ENCODE measurements at regions not wholly inside any gene's neighbourhood (a gene's known extent, or its start where the extent isn't known, plus 50 kb on each side); places are given as distances from the start of the nearest gene placed in this dataset.

DNA sequence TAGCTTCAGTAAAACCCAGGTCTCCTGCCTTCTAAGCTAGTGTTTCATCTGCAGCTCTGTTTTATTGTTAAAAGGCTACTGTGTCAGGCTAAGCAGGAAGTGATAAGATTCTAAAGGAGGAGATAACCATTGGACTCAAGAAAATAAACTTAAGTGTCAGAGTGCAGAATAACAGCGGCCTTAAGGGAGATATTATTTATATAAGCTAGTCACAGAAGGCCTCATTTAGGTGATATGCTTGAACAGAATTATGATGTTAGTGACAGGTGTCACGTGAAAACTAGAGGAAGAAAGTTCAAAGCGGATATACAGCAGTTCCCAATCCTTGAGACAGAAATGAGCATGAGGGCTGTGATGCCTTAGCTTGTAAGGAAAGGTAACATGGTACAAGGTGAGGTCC is 373.4 kb downstream of the FOXG1 start:
- intact Hi-C loops (cut with micrococcal nuclease) = no loop called here
- ChIA-PET CTCF (no interaction called here), POLR2A (no interaction called here)
- Histone ChIP-seq H3K9ac (ENCODE audit: low read length) (no peak overlapping the region), H3K9me3 (ENCODE audit: control extremely low read depth in 1 of 3, control insufficient read depth in 2 of 3, insufficient read depth in 1 of 3, low read length in 2 of 3) (no peaks in the 10 kb centered on the region), H3K4me3 (ENCODE audit: control extremely low read depth in 1 of 5, extremely low read depth in 1 of 5, insufficient read depth in 1 of 5, low read depth in 2 of 5, low read length in 4 of 5) (no peak overlapping the region), H3K4me1 (ENCODE audit: control insufficient read depth in 2 of 2, insufficient read depth in 2 of 2, low read length in 2 of 2) (no peaks in the 10 kb centered on the region), H3K27me3 (replicated peaks in 1 of 4; ENCODE audit: control extremely low read depth in 1 of 4, control insufficient read depth in 3 of 4, insufficient read depth in 4 of 4, low read length in 3 of 4) (no peaks in the 10 kb centered on the region), H3K4me2 (replicated peaks; ENCODE audit: low read depth, low read length, poor library complexity, severe bottlenecking) (no peak overlapping the region), H3K79me2 (ENCODE audit: control insufficient read depth, insufficient read depth, low read length) (no peaks in the 10 kb centered on the region), H3K27ac (ENCODE audit: low read length in 2 of 2) (no peak overlapping the region), H4K20me1 (ENCODE audit: control insufficient read depth, insufficient read depth, low read length, poor library complexity, severe bottlenecking) (no peaks in the 10 kb centered on the region), H3K36me3 (replicated peaks in 1 of 2; ENCODE audit: control extremely low read depth in 1 of 2, control insufficient read depth in 1 of 2, extremely low read depth in 1 of 2, insufficient read depth in 2 of 2, low read length in 1 of 2) (no peaks in the 10 kb centered on the region), H2AFZ (ENCODE audit: insufficient read depth, low read depth, low read length, poor library complexity, severe bottlenecking) (no peak overlapping the region)
- H3K4me3 Mint-ChIP-seq = no peak overlapping the region
- DNase-seq (no peak), ATAC-seq (ENCODE audit: low read depth) (no peak)
- no peak overlapping the region for H3K27ac Mint-ChIP-seq
- no peaks in the 10 kb centered on the region for H3K9me3 Mint-ChIP-seq (ENCODE audit: insufficient read depth)
- H3K4me1 Mint-ChIP-seq = no peaks in the 10 kb centered on the region
- TF ChIP-seq, protein P1, sequence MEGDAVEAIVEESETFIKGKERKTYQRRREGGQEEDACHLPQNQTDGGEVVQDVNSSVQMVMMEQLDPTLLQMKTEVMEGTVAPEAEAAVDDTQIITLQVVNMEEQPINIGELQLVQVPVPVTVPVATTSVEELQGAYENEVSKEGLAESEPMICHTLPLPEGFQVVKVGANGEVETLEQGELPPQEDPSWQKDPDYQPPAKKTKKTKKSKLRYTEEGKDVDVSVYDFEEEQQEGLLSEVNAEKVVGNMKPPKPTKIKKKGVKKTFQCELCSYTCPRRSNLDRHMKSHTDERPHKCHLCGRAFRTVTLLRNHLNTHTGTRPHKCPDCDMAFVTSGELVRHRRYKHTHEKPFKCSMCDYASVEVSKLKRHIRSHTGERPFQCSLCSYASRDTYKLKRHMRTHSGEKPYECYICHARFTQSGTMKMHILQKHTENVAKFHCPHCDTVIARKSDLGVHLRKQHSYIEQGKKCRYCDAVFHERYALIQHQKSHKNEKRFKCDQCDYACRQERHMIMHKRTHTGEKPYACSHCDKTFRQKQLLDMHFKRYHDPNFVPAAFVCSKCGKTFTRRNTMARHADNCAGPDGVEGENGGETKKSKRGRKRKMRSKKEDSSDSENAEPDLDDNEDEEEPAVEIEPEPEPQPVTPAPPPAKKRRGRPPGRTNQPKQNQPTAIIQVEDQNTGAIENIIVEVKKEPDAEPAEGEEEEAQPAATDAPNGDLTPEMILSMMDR (IDR thresholded peaks at IDR 0.05) = no peak
- no peak for TF ChIP-seq EZH2 (IDR thresholded peaks at IDR 0.05; ENCODE audit: borderline replicate concordance, insufficient read depth, low read depth, low read length, poor library complexity, severe bottlenecking)
- no peaks in the 10 kb centered on the region for H3K27me3 Mint-ChIP-seq
- WGBS (ENCODE audit: insufficient coverage) = 70% methylated on average over 3 of the region's 3 CpGs

DNA sequence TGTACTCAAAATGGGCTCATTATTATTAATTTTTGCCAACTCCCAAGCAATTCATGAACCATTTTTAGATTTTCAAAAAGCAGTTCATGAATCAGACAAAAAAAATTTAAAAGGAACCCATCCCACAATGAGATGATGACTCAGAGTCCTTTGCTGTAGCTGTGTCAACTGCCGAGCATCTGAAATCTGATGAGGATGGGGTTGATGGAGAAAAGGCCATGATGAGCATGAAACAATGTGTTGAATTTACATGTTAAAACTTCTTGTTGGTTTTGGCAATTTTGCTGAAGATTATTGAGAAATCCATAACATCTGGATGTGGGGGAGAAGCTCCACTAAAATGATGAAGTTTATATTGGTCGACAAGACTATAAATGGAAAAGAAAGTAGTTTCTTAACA is 378.0 kb downstream of the FOXG1 start:
- Mint-ChIP-seq H3K27ac (no peak overlapping the region), H3K9me3 (ENCODE audit: insufficient read depth) (no peaks in the 10 kb centered on the region), H3K4me1 (no peaks in the 10 kb centered on the region), H3K27me3 (no peaks in the 10 kb centered on the region), H3K4me3 (no peak overlapping the region)
- no peak for DNase-seq
- CTCF ChIA-PET = no interaction called here
- POLR2A ChIA-PET = no interaction called here
- no peak overlapping the region for H3K4me3 ChIP-seq (ENCODE audit: control extremely low read depth in 1 of 5, extremely low read depth in 1 of 5, insufficient read depth in 1 of 5, low read depth in 2 of 5, low read length in 4 of 5)
- no peak overlapping the region for H3K4me2 ChIP-seq (replicated peaks; ENCODE audit: low read depth, low read length, poor library complexity, severe bottlenecking)
- no peaks in the 10 kb centered on the region for H4K20me1 ChIP-seq (ENCODE audit: control insufficient read depth, insufficient read depth, low read length, poor library complexity, severe bottlenecking)
- TF ChIP-seq, protein P1 (IDR thresholded peaks at IDR 0.05) = no peak
- TF ChIP-seq EZH2 (IDR thresholded peaks at IDR 0.05; ENCODE audit: borderline replicate concordance, insufficient read depth, low read depth, low read length, poor library complexity, severe bottlenecking) = no peak
- WGBS (ENCODE audit: insufficient coverage) = 100% methylated on average over 1 of the region's 2 CpGs
- no peaks in the 10 kb centered on the region for H3K4me1 ChIP-seq (ENCODE audit: control insufficient read depth in 2 of 2, insufficient read depth in 2 of 2, low read length in 2 of 2)
- ATAC-seq (ENCODE audit: low read depth) = no peak
- H3K79me2 ChIP-seq (ENCODE audit: control insufficient read depth, insufficient read depth, low read length) = no peaks in the 10 kb centered on the region
- no peak overlapping the region for H3K9ac ChIP-seq (ENCODE audit: low read length)
- H3K36me3 ChIP-seq (replicated peaks in 1 of 2; ENCODE audit: control extremely low read depth in 1 of 2, control insufficient read depth in 1 of 2, extremely low read depth in 1 of 2, insufficient read depth in 2 of 2, low read length in 1 of 2) = no peaks in the 10 kb centered on the region
- intact Hi-C loops (cut with micrococcal nuclease) = no loop called here
- H3K27me3 ChIP-seq (replicated peaks in 1 of 4; ENCODE audit: control extremely low read depth in 1 of 4, control insufficient read depth in 3 of 4, insufficient read depth in 4 of 4, low read length in 3 of 4) = no peaks in the 10 kb centered on the region
- H3K9me3 ChIP-seq (ENCODE audit: control extremely low read depth in 1 of 3, control insufficient read depth in 2 of 3, insufficient read depth in 1 of 3, low read length in 2 of 3) = no peaks in the 10 kb centered on the region
- H3K27ac ChIP-seq (ENCODE audit: low read length in 2 of 2) = no peak overlapping the region
- no peak overlapping the region for H2AFZ ChIP-seq (ENCODE audit: insufficient read depth, low read depth, low read length, poor library complexity, severe bottlenecking)

Data from B cell (primary cell).